Keratinocyte (primary cell): ENCODE measurements at regions not wholly inside any gene's neighbourhood (a gene's known extent, or its start where the extent isn't known, plus 50 kb on each side); places are given as distances from the start of the nearest gene placed in this dataset.
"Not testable (repeated sequence)": the region's sequence is repeated elsewhere in the genome, so short reads cannot be mapped to it uniquely, and the experiment has no call there.

Experiments
- DNase-seq: peaks from one replicate; pipeline ENCODE4 v3.0.0-alpha.2; 2011; ENCODE audit warnings: low read depth, missing footprints, low spot score
- FAIRE-seq: peaks from 2 replicates; lab custom pipeline; 2011; peaks lifted over from hg19 to GRCh38; lab: Jason Lieb, UNC
- H2AFZ ChIP-seq: 2 replicates; pipeline ENCODE4 v1.6.0; 2012; ENCODE audit warnings: low read length, control low read depth, inconsistent platforms; ENCODE audit not compliant: control insufficient read depth
- H3K27ac ChIP-seq: 2 replicates; pipeline ENCODE4 v1.5.1; 2011; ENCODE audit warnings: low read length; ENCODE audit not compliant: control insufficient read depth, insufficient read depth
- H3K27me3 ChIP-seq: 3 replicates; pipeline ENCODE4 v1.6.0; 2011; ENCODE audit warnings: low read length; ENCODE audit not compliant: control insufficient read depth, insufficient read depth; ENCODE audit errors: extremely low read depth
- H3K36me3 ChIP-seq, 2 experiments: 2 replicates in 1 of 2; 3 replicates in 1 of 2; pipeline ENCODE4 v1.5.1; 2011; ENCODE audit warnings: low read length in 2 of 2, mild to moderate bottlenecking in 1 of 2; ENCODE audit not compliant: control insufficient read depth in 2 of 2, insufficient read depth in 2 of 2; ENCODE audit errors: extremely low read depth in 1 of 2
- H3K4me1 ChIP-seq: 3 replicates; pipeline ENCODE4 v1.5.1; 2011; ENCODE audit warnings: low read length; ENCODE audit not compliant: control insufficient read depth, insufficient read depth; ENCODE audit errors: extremely low read depth
- H3K4me2 ChIP-seq: 3 replicates; pipeline ENCODE4 v1.6.0; 2011; ENCODE audit warnings: low read depth, low read length; ENCODE audit not compliant: control insufficient read depth, insufficient read depth; ENCODE audit errors: extremely low read depth
- H3K4me3 ChIP-seq, 3 experiments: fragments of 200-600 bp in 1 of 3; sonication (generic) in 1 of 3; 2 replicates in 2 of 3; 3 replicates in 1 of 3; pipeline ENCODE4 v1.5.1; 2011 to 2016; ENCODE audit warnings: low read length in 3 of 3, mild to moderate bottlenecking in 3 of 3, control low read depth in 2 of 3, inconsistent platforms in 1 of 3, low read depth in 1 of 3, mixed read lengths in 1 of 3, mixed run types in 1 of 3, moderate library complexity in 1 of 3; ENCODE audit not compliant: control insufficient read depth in 2 of 3, insufficient read depth in 2 of 3; ENCODE audit errors: extremely low read depth in 1 of 3
- H3K79me2 ChIP-seq: 2 replicates; pipeline ENCODE4 v1.6.0; 2012; ENCODE audit warnings: low read length; ENCODE audit not compliant: control insufficient read depth, insufficient read depth
- H3K9ac ChIP-seq: 3 replicates; pipeline ENCODE4 v1.6.0; 2011; ENCODE audit warnings: low read length; ENCODE audit not compliant: control insufficient read depth, insufficient read depth; ENCODE audit errors: extremely low read depth
- H3K9me1 ChIP-seq: 3 replicates; pipeline ENCODE4 v1.6.0; 2011; ENCODE audit warnings: low read length; ENCODE audit not compliant: control insufficient read depth, insufficient read depth; ENCODE audit errors: extremely low read depth
- H3K9me3 ChIP-seq: 2 replicates; pipeline ENCODE4 v1.5.1; 2012; ENCODE audit warnings: low read depth, low read length; ENCODE audit not compliant: control insufficient read depth
- H4K20me1 ChIP-seq: 3 replicates; pipeline ENCODE4 v1.6.0; 2011; ENCODE audit warnings: low read length; ENCODE audit not compliant: control insufficient read depth, insufficient read depth; ENCODE audit errors: extremely low read depth
- EZH2 ChIP-seq: IDR thresholded peaks from one replicate; pipeline ENCODE4 v1.6.1; 2012; ENCODE audit warnings: inconsistent platforms, mild to moderate bottlenecking, low read length, moderate library complexity
- dilution Hi-C: fragments of 300-500 bp; cut with MboI; formaldehyde crosslinking; loops from one replicate; pipeline ENCODE4 v1.7.0; 2020; ENCODE audit warnings: low sequenced_read_pairs; ENCODE audit not compliant: extremely low pct_ligation_motif_present
- TF ChIP-seq, protein P1 (sequence below), 3 experiments: IDR thresholded peaks in 1 of 3; conservative IDR thresholded peaks in 1 of 3; optimal IDR thresholded peaks in 1 of 3; 2 replicates in 2 of 3; 3 replicates in 1 of 3; pipeline versions ENCODE3 to v1.5.1; 2011; ENCODE audit warnings: low read length in 3 of 3, mild to moderate bottlenecking in 3 of 3, moderate library complexity in 2 of 3, control low read depth in 1 of 3, inconsistent platforms in 1 of 3; ENCODE audit not compliant: insufficient read depth in 2 of 3; ENCODE audit errors: extremely low read depth in 1 of 3

DNA sequence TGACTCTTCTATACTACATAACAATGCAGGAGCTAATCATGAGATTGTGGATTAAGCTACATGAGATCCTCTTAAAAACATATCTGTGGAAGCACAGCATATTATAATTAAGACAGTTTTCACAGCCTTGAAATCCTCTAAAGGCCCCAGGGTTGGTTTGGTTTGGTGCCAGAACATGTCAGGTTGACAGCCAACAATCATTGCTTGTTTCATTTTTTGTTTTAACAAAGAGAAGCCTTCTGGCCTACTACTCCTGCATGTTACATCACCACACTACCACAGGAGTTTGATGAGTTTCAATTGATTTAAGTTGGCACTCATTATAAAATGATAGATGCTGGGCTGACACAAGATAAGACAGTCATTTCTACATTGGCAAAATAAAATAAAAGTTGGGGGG, 255.9 kb upstream of the ERBB4 start:
- FAIRE-seq, result no peak
- no peaks in the 10 kb centered on the region for H4K20me1 ChIP-seq
- H3K4me1 ChIP-seq, result peaks cover 7% of the 10 kb centered on the region
- no peak overlapping the region for H3K27ac ChIP-seq
- H3K4me3 ChIP-seq, result no peak overlapping the region
- dilution Hi-C loops, result no loop called here
- H3K4me2 ChIP-seq, result no peak overlapping the region
- H3K36me3 ChIP-seq, result no peaks in the 10 kb centered on the region
- H3K27me3 ChIP-seq, result no peaks in the 10 kb centered on the region
- no peak for DNase-seq
- TF ChIP-seq, protein P1, sequence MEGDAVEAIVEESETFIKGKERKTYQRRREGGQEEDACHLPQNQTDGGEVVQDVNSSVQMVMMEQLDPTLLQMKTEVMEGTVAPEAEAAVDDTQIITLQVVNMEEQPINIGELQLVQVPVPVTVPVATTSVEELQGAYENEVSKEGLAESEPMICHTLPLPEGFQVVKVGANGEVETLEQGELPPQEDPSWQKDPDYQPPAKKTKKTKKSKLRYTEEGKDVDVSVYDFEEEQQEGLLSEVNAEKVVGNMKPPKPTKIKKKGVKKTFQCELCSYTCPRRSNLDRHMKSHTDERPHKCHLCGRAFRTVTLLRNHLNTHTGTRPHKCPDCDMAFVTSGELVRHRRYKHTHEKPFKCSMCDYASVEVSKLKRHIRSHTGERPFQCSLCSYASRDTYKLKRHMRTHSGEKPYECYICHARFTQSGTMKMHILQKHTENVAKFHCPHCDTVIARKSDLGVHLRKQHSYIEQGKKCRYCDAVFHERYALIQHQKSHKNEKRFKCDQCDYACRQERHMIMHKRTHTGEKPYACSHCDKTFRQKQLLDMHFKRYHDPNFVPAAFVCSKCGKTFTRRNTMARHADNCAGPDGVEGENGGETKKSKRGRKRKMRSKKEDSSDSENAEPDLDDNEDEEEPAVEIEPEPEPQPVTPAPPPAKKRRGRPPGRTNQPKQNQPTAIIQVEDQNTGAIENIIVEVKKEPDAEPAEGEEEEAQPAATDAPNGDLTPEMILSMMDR (optimal IDR thresholded peaks at IDR 0.05 in 1 of 3, IDR thresholded peaks at IDR 0.05 in 1 of 3, conservative IDR thresholded peaks at IDR 0.05 in 1 of 3; ENCODE audit: extremely low read depth in 1 of 3, insufficient read depth in 2 of 3, low read length in 3 of 3), result no peak
- no peak for TF ChIP-seq EZH2
- H3K9me3 ChIP-seq, result no peaks in the 10 kb centered on the region
- no peaks in the 10 kb centered on the region for H3K9me1 ChIP-seq
- no peak overlapping the region for H2AFZ ChIP-seq
- H3K79me2 ChIP-seq, result no peaks in the 10 kb centered on the region
- H3K9ac ChIP-seq, result no peak overlapping the region

GRCh38 chr2:212791569-212791968, 253.0 kb upstream of the ERBB4 start:
- no peak overlapping the region for H2AFZ ChIP-seq
- H3K9me1 ChIP-seq, result no peaks in the 10 kb centered on the region
- DNase-seq (no peak), FAIRE-seq (no peak)
- H3K9ac ChIP-seq, result no peak overlapping the region
- peaks cover 7% of the 10 kb centered on the region for H3K4me1 ChIP-seq
- dilution Hi-C loops, result no loop called here
- no peak overlapping the region for H3K27ac ChIP-seq
- no peaks in the 10 kb centered on the region for H3K27me3 ChIP-seq
- H3K36me3 ChIP-seq, result no peaks in the 10 kb centered on the region
- no peaks in the 10 kb centered on the region for H4K20me1 ChIP-seq
- H3K4me2 ChIP-seq, result no peak overlapping the region
- no peaks in the 10 kb centered on the region for H3K9me3 ChIP-seq
- no peak overlapping the region for H3K4me3 ChIP-seq
- no peaks in the 10 kb centered on the region for H3K79me2 ChIP-seq
- no peak for TF ChIP-seq EZH2
- TF ChIP-seq, protein P1 (optimal IDR thresholded peaks at IDR 0.05 in 1 of 3, IDR thresholded peaks at IDR 0.05 in 1 of 3, conservative IDR thresholded peaks at IDR 0.05 in 1 of 3; ENCODE audit: extremely low read depth in 1 of 3, insufficient read depth in 2 of 3, low read length in 3 of 3), result no peak

GRCh38 chr2:212786088-212786487, 247.5 kb upstream of the ERBB4 start:
- H3K27ac ChIP-seq, dilution Hi-C loops, H3K27me3 ChIP-seq, H4K20me1 ChIP-seq, H3K4me3 ChIP-seq, H3K9ac ChIP-seq, H3K79me2 ChIP-seq, H2AFZ ChIP-seq, H3K4me1 ChIP-seq, FAIRE-seq, DNase-seq, H3K9me3 ChIP-seq, H3K4me2 ChIP-seq, H3K9me1 ChIP-seq, H3K36me3 ChIP-seq: not testable (repeated sequence)
